Urinary bladder (tissue), 3 donors: ENCODE measurements at regions not wholly inside any gene's neighbourhood (a gene's known extent, or its start where the extent isn't known, plus 50 kb on each side); places are given as distances from the start of the nearest gene placed in this dataset.

Experiments used
- DNase-seq: peaks from one replicate; pipeline ENCODE4 v3.0.0-alpha.2; 2015; ENCODE audit errors: extremely low spot score
- H3K27ac ChIP-seq: one replicate; pipeline ENCODE4 v1.5.1; 2013; ENCODE audit warnings: low read depth, mild to moderate bottlenecking, moderate library complexity
- H3K36me3 ChIP-seq: one replicate; pipeline ENCODE4 v1.6.1; 2013; ENCODE audit warnings: mild to moderate bottlenecking, moderate library complexity; ENCODE audit not compliant: insufficient read depth
- H3K4me1 ChIP-seq: one replicate; pipeline ENCODE4 v1.6.1; 2013; ENCODE audit warnings: mild to moderate bottlenecking, moderate library complexity; ENCODE audit not compliant: insufficient read depth
- H3K4me3 ChIP-seq: one replicate; pipeline ENCODE4 v1.5.1; 2013; ENCODE audit warnings: low read depth, low read length
- WGBS: extraction: QIAGEN DNeasy Blood & Tissue Kit; methylation state at CpG from one replicate; pipeline ENCODE4 v1.1.7; 2013; 5-methylcytosine and 5-hydroxymethylcytosine counted together
- donor health status: healthy with polysubstance abuse.
- donor health status: healthy.

DNA sequence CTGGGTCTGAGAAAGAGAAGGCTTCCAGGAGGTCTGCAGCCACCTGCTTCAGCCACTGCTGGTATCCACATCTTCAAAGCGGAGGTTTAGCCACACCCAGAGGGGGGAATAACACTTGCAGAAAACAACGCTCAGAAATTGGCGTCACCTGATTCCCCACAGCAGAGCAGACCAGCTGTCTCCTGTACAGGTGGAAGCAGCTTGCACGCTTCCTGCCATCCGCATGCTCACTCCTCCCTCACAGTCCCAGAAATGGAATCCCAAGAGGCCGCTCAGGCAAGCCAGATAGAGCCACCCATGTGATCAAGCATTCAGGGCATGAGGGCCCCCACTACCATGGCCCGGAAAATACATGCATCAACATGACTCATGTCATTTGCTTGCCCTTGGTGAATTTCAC, 112.2 kb upstream of the DIO3 start:
- no peak for DNase-seq
- no peaks in the 10 kb centered on the region for H3K36me3 ChIP-seq
- WGBS = 76% methylated on average over 7 of the region's 7 CpGs
- peaks cover 2% of the 10 kb centered on the region for H3K4me1 ChIP-seq
- no peak overlapping the region for H3K27ac ChIP-seq
- H3K4me3 ChIP-seq = no peak overlapping the region

DNA sequence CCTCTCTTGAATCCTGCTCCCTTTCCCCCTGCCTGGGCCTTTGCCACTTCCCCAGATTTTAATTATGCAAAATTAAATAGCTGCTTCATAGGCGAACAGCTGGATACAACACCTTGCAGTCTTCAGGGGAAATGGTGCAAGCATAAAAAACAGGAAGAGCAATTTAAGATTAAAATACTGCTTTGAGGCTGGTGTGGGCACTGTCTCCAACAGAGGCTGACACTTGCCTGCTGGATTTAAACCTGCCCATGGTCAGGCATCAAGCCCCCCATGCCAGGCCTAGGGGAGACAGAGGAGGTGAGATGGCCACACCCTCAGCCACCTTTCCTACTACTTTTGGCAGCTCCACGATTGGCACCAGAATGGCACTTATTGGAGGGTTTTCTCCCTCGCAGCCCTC, 110.1 kb upstream of the DIO3 start:
- H3K4me1 ChIP-seq = no peaks in the 10 kb centered on the region
- 89% methylated on average over 3 of the region's 3 CpGs for WGBS

DNA sequence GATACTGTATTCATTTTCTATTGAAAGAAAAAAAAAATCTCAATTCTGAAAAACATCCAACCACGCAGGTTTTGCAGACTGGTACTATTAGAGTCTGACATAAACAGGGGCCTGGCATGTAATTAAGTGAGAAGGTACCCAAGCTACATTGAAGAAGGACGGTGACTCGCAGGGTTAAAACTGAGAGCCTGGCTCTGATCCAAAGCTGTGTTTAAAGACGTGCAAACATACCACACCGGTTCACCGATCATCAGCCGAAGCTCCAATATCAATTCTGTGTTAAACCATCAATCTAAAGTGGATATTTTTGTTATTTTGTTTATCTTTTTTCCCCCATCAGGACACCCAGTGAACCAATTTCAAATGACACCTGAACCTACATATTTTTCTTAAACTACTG, 108.1 kb upstream of the DIO3 start:
- Histone ChIP-seq H3K36me3 (no peaks in the 10 kb centered on the region), H3K27ac (no peak overlapping the region), H3K4me3 (no peak overlapping the region), H3K4me1 (no peaks in the 10 kb centered on the region)
- WGBS = 66% methylated on average over 7 of the region's 7 CpGs
- DNase-seq = no peak

More for the DNA sequence above, 110.1 kb upstream of the DIO3 start:
- no peak overlapping the region for H3K4me3 ChIP-seq
- H3K27ac ChIP-seq = no peak overlapping the region
- no peaks in the 10 kb centered on the region for H3K36me3 ChIP-seq
- no peak for DNase-seq

DNA sequence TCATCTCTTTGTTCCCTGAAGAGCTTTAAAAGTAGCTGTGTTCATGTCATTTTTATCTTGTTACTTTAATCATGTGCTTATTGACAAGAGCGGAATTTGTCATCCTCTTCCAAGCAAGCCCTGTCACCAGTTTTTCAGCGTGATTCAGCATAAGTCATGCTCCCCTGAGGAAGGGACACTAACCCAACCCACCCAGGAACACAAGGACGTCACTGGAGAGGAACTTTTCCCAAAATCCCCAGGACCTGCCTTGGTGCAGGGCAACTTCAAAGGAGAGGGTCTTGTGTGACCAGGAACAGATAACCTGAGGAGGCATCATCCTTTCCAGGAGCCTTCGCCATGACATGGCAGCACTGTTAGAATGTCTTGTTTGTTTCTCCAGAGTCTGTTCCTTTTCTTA, 107.1 kb upstream of the DIO3 start:
- Histone ChIP-seq H3K27ac (no peak overlapping the region), H3K36me3 (no peaks in the 10 kb centered on the region), H3K4me1 (peaks cover 1% of the 10 kb centered on the region), H3K4me3 (no peak overlapping the region)
- DNase-seq = no peak
- WGBS = 87% methylated on average over 4 of the region's 4 CpGs

DNA sequence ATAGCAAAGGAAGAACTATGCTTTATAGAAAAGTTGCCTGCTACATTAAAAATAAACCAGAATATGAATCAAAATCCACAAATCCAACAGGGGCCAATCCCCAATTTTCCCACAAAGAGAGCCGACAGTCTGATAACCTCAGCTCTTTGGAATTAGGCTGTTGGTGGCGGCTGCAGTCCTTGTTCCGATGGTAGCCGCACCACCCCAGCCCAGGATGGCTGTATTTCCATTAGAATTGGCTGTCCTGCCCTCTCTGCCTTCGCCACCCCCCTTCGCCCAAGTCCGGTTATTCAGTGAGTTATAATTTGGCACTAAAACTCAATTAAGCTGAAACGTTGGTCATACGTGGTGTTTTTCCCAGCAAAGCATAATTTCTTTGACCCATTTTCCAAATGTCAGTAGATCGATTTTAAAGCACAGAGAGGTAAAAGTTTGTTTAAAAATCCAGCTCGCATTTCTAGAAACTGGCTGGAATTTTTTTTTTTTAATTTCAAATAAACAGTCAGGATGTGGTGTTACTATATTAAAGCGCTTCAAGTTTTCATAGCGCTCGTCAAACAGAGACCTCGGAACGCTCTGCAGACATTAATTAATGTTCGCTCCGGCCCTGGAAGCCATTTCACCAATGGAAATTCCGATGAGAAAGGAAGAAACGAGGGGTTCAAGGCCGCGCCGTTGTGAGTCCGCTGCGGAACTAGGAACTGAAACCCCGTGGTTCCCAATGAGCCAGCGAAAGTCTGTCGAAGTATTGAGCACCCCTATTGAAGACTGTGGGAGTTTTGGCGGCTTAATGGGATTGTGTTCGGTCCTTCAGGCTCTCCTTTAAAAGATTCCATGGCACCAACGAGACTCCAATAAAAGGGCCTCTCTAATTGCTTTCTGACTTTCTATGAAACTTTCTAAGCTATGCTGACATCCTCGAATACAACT, 104.8 kb upstream of the DIO3 start:
- Histone ChIP-seq H3K36me3 (no peaks in the 10 kb centered on the region), H3K4me1 (peaks cover 1% of the 10 kb centered on the region), H3K27ac (no peak overlapping the region), H3K4me3 (no peak overlapping the region)
- 45% methylated on average over 32 of the region's 32 CpGs for WGBS
- no peak for DNase-seq

DNA sequence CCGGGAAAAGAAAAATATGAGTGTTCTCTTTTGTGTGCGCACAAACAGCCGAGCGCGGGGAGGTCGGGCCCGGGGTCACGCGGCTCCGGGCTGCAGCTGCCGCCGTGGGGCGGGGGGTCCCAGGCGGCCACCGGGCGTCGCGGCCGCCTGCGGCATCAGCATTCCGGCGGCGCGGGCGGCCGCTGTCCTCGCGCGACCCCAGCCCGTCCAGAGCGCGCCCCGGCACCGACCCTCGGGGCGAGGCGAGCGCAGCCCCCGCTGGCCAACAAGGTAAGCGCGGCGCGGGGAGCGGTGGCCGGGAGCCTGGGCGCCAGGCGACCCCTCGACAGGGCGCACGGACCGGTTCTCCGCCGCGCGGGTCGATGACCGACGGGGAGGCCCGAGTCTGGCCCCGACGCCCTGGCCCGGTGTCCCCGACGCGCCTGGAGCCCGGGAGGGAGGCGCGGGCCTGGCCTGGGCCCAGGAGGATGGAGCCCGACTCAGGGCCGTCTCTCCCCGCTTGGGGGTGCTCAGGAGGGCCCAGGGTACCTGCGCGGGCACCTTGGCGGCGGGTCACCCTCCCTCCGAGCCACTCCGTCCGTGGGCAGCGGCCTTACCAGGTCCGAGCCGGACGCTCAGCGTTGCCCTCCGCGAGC, 103.9 kb upstream of the DIO3 start:
- H3K27ac ChIP-seq = no peak overlapping the region
- no peak overlapping the region for H3K4me3 ChIP-seq
- peaks cover 1% of the 10 kb centered on the region for H3K4me1 ChIP-seq
- no peaks in the 10 kb centered on the region for H3K36me3 ChIP-seq
- DNase-seq = no peak
- WGBS = 24% methylated on average over 85 of the region's 85 CpGs

DNA sequence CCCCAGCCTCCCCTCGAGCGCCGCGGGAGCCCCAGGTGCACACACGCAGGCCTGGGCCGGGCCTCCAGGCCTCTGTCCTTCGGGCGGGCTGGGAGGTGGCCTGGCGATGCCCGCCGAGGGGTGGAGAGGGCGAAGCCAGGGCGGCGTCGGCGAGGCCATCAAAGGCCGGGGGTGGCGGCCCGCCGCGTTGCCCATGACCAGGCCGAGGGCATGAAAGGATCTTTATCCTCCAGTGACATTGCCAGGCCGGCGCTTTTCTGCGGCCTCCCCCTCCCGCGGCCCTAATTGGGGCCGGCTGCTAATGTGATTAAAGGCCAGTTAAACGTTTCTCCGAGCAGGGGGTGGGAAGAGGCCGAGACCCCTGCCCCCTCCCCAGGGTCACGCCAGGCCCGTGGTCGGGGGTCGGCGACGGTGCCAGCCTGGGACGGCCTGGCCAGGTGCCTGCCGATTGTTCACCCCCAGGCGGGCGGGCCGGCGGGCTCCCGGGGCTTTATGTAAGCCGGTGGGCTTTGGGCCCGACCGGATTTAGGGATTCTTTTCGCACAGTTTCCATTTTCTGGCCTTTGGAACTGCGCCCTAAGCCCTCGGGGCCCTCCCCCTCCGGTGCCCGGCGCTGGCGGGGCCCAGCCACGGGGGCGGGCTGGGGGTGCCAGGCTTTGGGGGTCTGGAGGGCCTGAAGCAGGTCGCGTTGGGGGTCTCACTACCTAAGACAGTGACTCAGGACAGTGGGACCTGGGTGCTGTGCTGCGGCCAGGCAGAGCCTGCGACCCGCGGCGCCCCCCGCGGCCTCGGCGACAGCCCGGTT, 103.2 kb upstream of the DIO3 start:
- no peak for DNase-seq

DNA sequence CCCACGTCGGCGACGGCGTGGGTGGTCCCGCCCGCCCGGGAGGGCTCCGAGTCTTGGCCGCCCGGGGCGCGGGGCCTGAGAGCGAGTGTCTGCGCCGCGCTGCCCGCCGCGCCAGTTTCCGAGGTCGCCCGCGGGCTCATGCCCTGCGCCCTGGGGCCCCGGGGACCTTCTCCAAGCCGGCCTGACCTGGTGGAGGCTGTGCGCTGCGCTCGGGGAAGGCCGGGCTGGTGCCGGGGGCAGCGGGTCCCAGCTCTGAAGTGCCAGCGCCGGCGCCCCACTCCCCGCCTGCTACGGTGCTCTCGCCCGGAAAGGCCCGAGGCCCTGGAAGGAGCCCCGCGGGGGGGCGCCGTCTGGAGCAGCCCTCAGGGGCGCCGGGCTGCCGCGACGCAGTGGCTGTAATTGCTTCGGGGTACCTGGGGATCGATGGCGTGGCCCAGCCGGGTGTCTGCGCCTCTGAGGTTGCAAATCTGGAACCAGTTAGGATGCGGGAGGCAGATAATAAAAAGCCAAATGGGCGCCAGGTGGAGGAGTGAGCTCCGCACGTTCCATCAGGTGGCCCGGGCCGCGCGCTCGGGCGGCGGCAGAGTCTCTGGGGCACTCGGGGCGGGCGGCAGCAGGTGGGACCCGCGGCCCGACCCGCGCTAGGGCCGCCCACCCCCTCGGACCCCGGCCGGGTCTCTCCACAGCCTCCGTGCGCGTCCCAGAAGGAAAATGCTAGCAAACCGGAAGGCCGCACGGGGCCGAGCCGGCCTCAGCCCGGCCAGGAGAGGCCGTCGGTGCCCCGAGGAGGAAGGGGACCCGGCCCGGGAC, 102.3 kb upstream of the DIO3 start:
- Histone ChIP-seq H3K4me1 (peaks cover 1% of the 10 kb centered on the region), H3K27ac (no peak overlapping the region), H3K4me3 (peak overlapping the region; percentile 37), H3K36me3 (no peaks in the 10 kb centered on the region)
- DNase-seq = no peak
- 5% methylated on average over 92 of the region's 92 CpGs for WGBS

More for the DNA sequence above, 103.2 kb upstream of the DIO3 start:
- Histone ChIP-seq H3K4me1 (peaks cover 1% of the 10 kb centered on the region), H3K36me3 (no peaks in the 10 kb centered on the region), H3K4me3 (peak overlapping the region; percentile 37), H3K27ac (no peak overlapping the region)
- WGBS = 30% methylated on average over 68 of the region's 68 CpGs

DNA sequence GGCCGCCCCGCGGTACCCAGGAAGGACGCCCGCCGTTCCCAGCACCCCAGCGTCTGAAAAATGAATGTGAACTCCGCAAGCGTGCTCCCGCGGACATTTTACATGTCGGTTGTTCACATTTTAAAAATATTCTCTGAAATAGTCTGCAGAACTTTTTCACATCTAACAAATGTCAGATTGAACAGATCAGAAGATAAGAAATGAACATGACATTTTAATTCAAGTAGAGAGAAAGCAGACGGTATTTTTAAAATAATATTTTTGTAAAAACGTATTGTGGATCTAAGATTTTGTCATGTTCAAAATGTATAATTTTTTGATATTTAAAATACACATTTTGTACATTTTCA, 101.8 kb upstream of the DIO3 start:
- DNase-seq = no peak
- 45% methylated on average over 14 of the region's 14 CpGs for WGBS
- Histone ChIP-seq H3K4me3 (no peak overlapping the region), H3K4me1 (peaks cover 1% of the 10 kb centered on the region), H3K27ac (no peak overlapping the region), H3K36me3 (no peaks in the 10 kb centered on the region)

DNA sequence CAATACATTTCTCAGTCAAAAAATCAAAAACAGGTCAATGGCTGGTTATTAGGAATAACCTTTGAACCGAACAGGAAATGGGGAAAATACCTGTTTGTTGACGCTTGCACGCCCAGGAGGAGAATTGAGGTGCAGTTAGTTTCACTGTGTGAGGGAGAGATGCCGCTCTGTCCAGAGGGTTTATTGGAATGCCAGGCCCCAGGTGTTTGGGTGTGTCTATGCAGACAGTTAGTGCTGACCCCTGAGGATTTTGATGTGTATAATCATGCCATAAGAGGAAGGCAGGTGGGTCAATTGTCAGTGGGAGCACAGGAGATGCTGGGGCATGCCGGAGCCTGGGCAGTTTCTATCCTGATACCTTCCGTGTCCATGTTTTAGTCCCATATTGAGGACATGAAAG, 100.8 kb upstream of the DIO3 start:
- WGBS = 94% methylated on average over 6 of the region's 6 CpGs
- peaks cover 1% of the 10 kb centered on the region for H3K4me1 ChIP-seq
- DNase-seq = no peak
- no peaks in the 10 kb centered on the region for H3K36me3 ChIP-seq
- no peak overlapping the region for H3K27ac ChIP-seq
- H3K4me3 ChIP-seq = no peak overlapping the region

DNA sequence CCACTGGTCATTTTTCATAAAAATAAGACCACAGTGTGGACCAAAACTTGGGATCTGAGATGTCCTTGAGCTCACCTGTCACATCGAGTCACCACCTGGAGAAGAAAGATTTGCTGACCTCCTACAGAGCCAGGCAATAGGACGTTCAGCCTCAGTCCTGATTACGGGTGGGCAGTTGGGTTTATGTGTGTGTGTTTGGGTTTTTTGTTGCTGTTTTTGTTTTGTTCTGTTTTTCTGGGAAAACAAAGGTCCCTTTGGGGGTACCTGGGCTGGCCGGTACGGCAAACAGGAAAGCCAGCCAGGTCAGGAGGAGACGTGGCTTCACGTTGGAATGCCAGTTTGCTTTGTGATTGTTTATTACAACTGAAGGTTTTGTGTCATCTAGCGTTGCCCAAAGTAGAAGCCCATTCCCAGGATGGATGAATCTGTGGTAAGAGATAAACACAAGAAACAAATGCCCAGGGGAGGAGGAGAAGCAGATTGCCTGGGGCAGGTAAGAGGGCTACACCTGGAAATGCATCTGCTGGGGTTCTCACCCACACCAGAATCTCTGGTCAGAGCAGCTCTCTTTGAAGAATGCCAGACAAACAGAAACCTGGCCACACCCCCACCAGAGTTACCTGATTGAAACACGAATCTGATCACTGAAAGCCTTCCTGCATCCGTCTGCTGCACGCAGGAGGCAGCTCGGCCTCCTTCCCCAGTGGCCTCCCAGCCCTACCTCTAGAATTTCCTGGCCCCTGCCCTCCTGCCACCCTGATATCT, 100.1 kb upstream of the DIO3 start:
- no peak for DNase-seq

DNA sequence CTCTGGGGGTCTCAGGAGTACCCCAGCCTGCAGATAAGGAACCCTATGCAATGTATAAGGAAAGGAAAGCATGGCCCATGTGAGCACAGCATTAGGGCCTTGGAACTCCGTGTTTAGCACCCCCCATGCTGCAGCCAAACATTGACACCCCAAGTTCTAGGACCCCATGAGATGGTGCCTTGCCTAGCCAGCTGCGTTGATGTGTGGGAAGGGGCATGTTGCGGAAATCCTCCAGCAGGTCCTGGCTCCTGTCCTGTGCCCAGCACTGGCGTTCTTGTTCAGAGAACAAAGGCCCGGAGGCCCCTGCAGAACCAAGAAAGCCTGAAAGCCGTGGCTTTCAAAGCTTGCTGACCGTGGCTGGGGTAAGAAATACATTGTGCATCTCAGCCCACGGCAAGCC, 99.4 kb upstream of the DIO3 start:
- Histone ChIP-seq H3K4me1 (peaks cover 1% of the 10 kb centered on the region), H3K27ac (no peak overlapping the region), H3K36me3 (no peaks in the 10 kb centered on the region), H3K4me3 (no peak overlapping the region)
- 95% methylated on average over 8 of the region's 8 CpGs for WGBS
- no peak for DNase-seq

More for the DNA sequence above, 100.1 kb upstream of the DIO3 start:
- no peak overlapping the region for H3K4me3 ChIP-seq
- WGBS = 94% methylated on average over 12 of the region's 12 CpGs
- no peaks in the 10 kb centered on the region for H3K36me3 ChIP-seq
- no peak overlapping the region for H3K27ac ChIP-seq
- H3K4me1 ChIP-seq = peaks cover 1% of the 10 kb centered on the region
